H1 (cell line): ENCODE measurements at regions not wholly inside any gene's neighbourhood (a gene's known extent, or its start where the extent isn't known, plus 50 kb on each side); places are given as distances from the start of the nearest gene placed in this dataset.

Source experiments
- CTCF ChIA-PET: fragments of 300-600 bp; sonication (Branson Sonifier 250); formaldehyde crosslinking; loops from one replicate; lab custom pipeline; 2021; ENCODE audit not compliant: partially characterized antibody; lab: Charles Lee
- POLR2A ChIA-PET: fragments of 300-600 bp; sonication (Branson Sonifier 250); formaldehyde crosslinking; loops from one replicate; lab custom pipeline; 2021; ENCODE audit warnings: inconsistent platforms; ENCODE audit not compliant: partially characterized antibody; lab: Charles Lee
- DNase-seq, 2 experiments: peaks; one replicate each; pipeline versions ENCODE4 v3.0.0 to v3.0.0-alpha.2; 2010 to 2022; ENCODE audit warnings: low spot score in 2 of 2, low read depth in 1 of 2, mixed read lengths in 1 of 2
- FAIRE-seq: peaks from 2 replicates; lab custom pipeline; 2011; peaks lifted over from hg19 to GRCh38; lab: Jason Lieb, UNC
- H2AFZ ChIP-seq: 2 replicates; pipeline ENCODE4 v1.8.1; 2012; ENCODE audit warnings: low read length, inconsistent platforms
- H2AK5ac ChIP-seq: 2 replicates; pipeline ENCODE4 v1.6.1; 2013; ENCODE audit warnings: low read depth, low read length
- H2BK120ac ChIP-seq: replicated peaks from 2 replicates; pipeline ENCODE3; 2013; ENCODE audit warnings: low read depth, low read length, inconsistent platforms
- H2BK12ac ChIP-seq: 2 replicates; pipeline ENCODE4 v1.6.1; 2013; ENCODE audit warnings: low read depth, low read length
- H2BK15ac ChIP-seq: 2 replicates; pipeline ENCODE4 v1.6.1; 2013; ENCODE audit warnings: low read length
- H2BK20ac ChIP-seq: 2 replicates; pipeline ENCODE4 v1.6.1; 2013; ENCODE audit warnings: low read length
- H2BK5ac ChIP-seq: 2 replicates; pipeline ENCODE4 v1.6.1; 2013; ENCODE audit warnings: low read depth, low read length
- H3K14ac ChIP-seq: 2 replicates; pipeline ENCODE4 v1.6.1; 2013; ENCODE audit warnings: inconsistent platforms; ENCODE audit not compliant: insufficient read length
- H3K18ac ChIP-seq: 2 replicates; pipeline ENCODE4 v1.6.1; 2013; ENCODE audit warnings: low read length; ENCODE audit errors: extremely low read depth
- H3K23ac ChIP-seq: 2 replicates; pipeline ENCODE4 v1.6.1; 2013; ENCODE audit warnings: inconsistent platforms; ENCODE audit not compliant: insufficient read length
- H3K23me2 ChIP-seq: 2 replicates; pipeline ENCODE4 v1.6.1; 2013; ENCODE audit warnings: low read depth, low read length
- H3K27ac ChIP-seq: 2 replicates; pipeline ENCODE4 v1.6.1; 2011; ENCODE audit warnings: low read depth, low read length, inconsistent platforms
- H3K27me3 ChIP-seq, 4 experiments: replicated peaks in 1 of 4; 1 replicate in 1 of 4; 2 replicates in 3 of 4; pipeline versions ENCODE4 v1.6.1 to v1.8.1; 2011 to 2013; ENCODE audit warnings: low read length in 3 of 4, mild to moderate bottlenecking in 3 of 4, inconsistent platforms in 2 of 4, mixed read lengths in 2 of 4, moderate library complexity in 1 of 4; ENCODE audit not compliant: control insufficient read depth in 3 of 4, insufficient read depth in 3 of 4; ENCODE audit errors: extremely low read depth in 1 of 4
- H3K36me3 ChIP-seq, 4 experiments: 2 replicates each; pipeline versions ENCODE4 v1.6.1 to v1.8.1; 2011 to 2013; ENCODE audit warnings: mild to moderate bottlenecking in 4 of 4, low read length in 3 of 4, moderate library complexity in 2 of 4, control low read depth in 1 of 4, inconsistent platforms in 1 of 4; ENCODE audit not compliant: insufficient read depth in 4 of 4, control insufficient read depth in 2 of 4
- H3K4ac ChIP-seq: replicated peaks from 2 replicates; pipeline ENCODE3; 2013; ENCODE audit warnings: low read length, low read depth, mixed read lengths, inconsistent platforms; ENCODE audit not compliant: insufficient read length
- H3K4me1 ChIP-seq, 4 experiments: replicated peaks in 1 of 4; 1 replicate in 1 of 4; 2 replicates in 3 of 4; pipeline versions ENCODE4 v1.6.1 to v1.8.1; 2011 to 2013; ENCODE audit warnings: low read length in 3 of 4, inconsistent platforms in 2 of 4, mixed read lengths in 1 of 4; ENCODE audit not compliant: insufficient read depth in 4 of 4, control insufficient read depth in 3 of 4
- H3K4me2 ChIP-seq, 2 experiments: 2 replicates each; pipeline versions ENCODE4 v1.6.1 to v1.8.1; 2011 to 2013; ENCODE audit warnings: low read depth in 2 of 2, low read length in 2 of 2, control low read depth in 1 of 2, inconsistent platforms in 1 of 2, mild to moderate bottlenecking in 1 of 2; ENCODE audit not compliant: insufficient read depth in 1 of 2
- H3K4me3 ChIP-seq, 4 experiments: fragments of 200-600, 300-600 bp in 1 of 4; sonication (generic), shearing (Covaris generic), sonication (Bioruptor Twin) in 1 of 4; 2 replicates each; pipeline versions ENCODE4 v1.5.1 to v1.8.1; 2011 to 2016; ENCODE audit warnings: low read length in 4 of 4, low read depth in 3 of 4, control low read depth in 2 of 4, inconsistent platforms in 2 of 4, mild to moderate bottlenecking in 2 of 4, mixed read lengths in 1 of 4, moderate library complexity in 1 of 4; ENCODE audit not compliant: insufficient read depth in 2 of 4; ENCODE audit errors: extremely low read depth in 1 of 4
- H3K56ac ChIP-seq: replicated peaks from 2 replicates; pipeline ENCODE3; 2013; ENCODE audit warnings: low read depth, mild to moderate bottlenecking, mixed read lengths, low read length, inconsistent platforms; ENCODE audit not compliant: insufficient read length
- H3K79me1 ChIP-seq: 2 replicates; pipeline ENCODE4 v1.6.1; 2013; ENCODE audit warnings: low read depth, low read length, control low read depth
- H3K79me2 ChIP-seq, 2 experiments: 2 replicates each; pipeline versions ENCODE4 v1.6.1 to v1.8.1; 2012 to 2013; ENCODE audit warnings: low read length in 2 of 2, mild to moderate bottlenecking in 2 of 2, inconsistent platforms in 1 of 2; ENCODE audit not compliant: insufficient read depth in 2 of 2, control insufficient read depth in 1 of 2
- H3K9ac ChIP-seq, 4 experiments: replicated peaks in 1 of 4; 1 replicate in 1 of 4; 2 replicates in 3 of 4; pipeline versions ENCODE4 v1.6.1 to v1.8.1; 2011 to 2013; ENCODE audit warnings: low read depth in 3 of 4, low read length in 3 of 4, control low read depth in 2 of 4, mild to moderate bottlenecking in 2 of 4, moderate library complexity in 2 of 4, inconsistent platforms in 1 of 4; ENCODE audit errors: extremely low read depth in 1 of 4
- H3K9me3 ChIP-seq, 2 experiments: 2 replicates each; pipeline versions ENCODE4 v1.6.1 to v1.8.1; 2012 to 2013; ENCODE audit warnings: mild to moderate bottlenecking in 2 of 2, moderate library complexity in 2 of 2, control low read depth in 1 of 2, inconsistent platforms in 1 of 2, low read depth in 1 of 2, low read length in 1 of 2, mixed read lengths in 1 of 2; ENCODE audit not compliant: insufficient read depth in 2 of 2
- H4K20me1 ChIP-seq, 2 experiments: replicated peaks in 1 of 2; 2 replicates each; pipeline versions ENCODE3 to v1.8.1; 2011 to 2013; ENCODE audit warnings: inconsistent platforms in 2 of 2, low read length in 2 of 2, mild to moderate bottlenecking in 1 of 2; ENCODE audit not compliant: insufficient read depth in 2 of 2, control insufficient read depth in 1 of 2
- H4K5ac ChIP-seq: 2 replicates; pipeline ENCODE4 v1.6.1; 2013; ENCODE audit warnings: low read length, low read depth, mixed read lengths, inconsistent platforms; ENCODE audit not compliant: insufficient read length
- H4K8ac ChIP-seq: 2 replicates; pipeline ENCODE4 v1.8.0; 2013; ENCODE audit warnings: mild to moderate bottlenecking, moderate library complexity, low read length, inconsistent platforms; ENCODE audit not compliant: insufficient read depth; ENCODE audit errors: extremely low read depth
- H4K91ac ChIP-seq: replicated peaks from 2 replicates; pipeline ENCODE3; 2013; ENCODE audit warnings: low read length, mixed read lengths, inconsistent platforms; ENCODE audit not compliant: insufficient read length
- ATF2 ChIP-seq: IDR thresholded peaks from 2 replicates; pipeline ENCODE4 v1.6.1; 2012; ENCODE audit warnings: low read length, inconsistent platforms
- ATF3 ChIP-seq: IDR thresholded peaks from 2 replicates; pipeline ENCODE4 v1.6.1; 2011; ENCODE audit warnings: low read depth, mild to moderate bottlenecking, low read length; ENCODE audit not compliant: insufficient read depth
- GABPA ChIP-seq: IDR thresholded peaks from 2 replicates; pipeline ENCODE4 v1.6.1; 2011; ENCODE audit warnings: mild to moderate bottlenecking, low read length, moderate library complexity, borderline replicate concordance; ENCODE audit not compliant: insufficient read depth
- HDAC6 ChIP-seq: IDR thresholded peaks from one replicate; pipeline ENCODE4 v1.7.1; 2012; ENCODE audit warnings: low read depth, mild to moderate bottlenecking, inconsistent platforms, low read length, moderate library complexity
- JUN ChIP-seq: IDR thresholded peaks from 2 replicates; pipeline ENCODE4 v1.6.1; 2011; ENCODE audit warnings: low read depth, mild to moderate bottlenecking, improper control_type of control experiment, low read length
- NANOG ChIP-seq: IDR thresholded peaks from 2 replicates; pipeline ENCODE4 v1.6.1; 2011; ENCODE audit warnings: low read length, low read depth, mild to moderate bottlenecking, inconsistent platforms; ENCODE audit not compliant: insufficient read depth, poor library complexity, severe bottlenecking
- POLR2A ChIP-seq, 2 experiments: IDR thresholded peaks; 1 replicate in 1 of 2; 2 replicates in 1 of 2; pipeline ENCODE4 v1.6.1; 2011; ENCODE audit warnings: low read depth in 2 of 2, low read length in 2 of 2, mild to moderate bottlenecking in 2 of 2; ENCODE audit errors: control extremely low read depth in 1 of 2
- SP1 ChIP-seq: IDR thresholded peaks from 2 replicates; pipeline ENCODE4 v1.6.1; 2011; ENCODE audit warnings: low read depth, low read length
- WGBS, 2 experiments: shearing (Covaris generic) in 1 of 2; methylation state at CpG; one replicate each; pipeline versions ENCODE4 v1.1.6 to v1.1.7; 2013 to 2015; ENCODE audit warnings: low lambda C conversion rate in 2 of 2, mixed read lengths in 2 of 2, inconsistent platforms in 1 of 2, low coverage in 1 of 2, missing lambda C conversion rate in 1 of 2; ENCODE audit not compliant: insufficient replicate concordance in 2 of 2, insufficient coverage in 1 of 2, insufficient read length in 1 of 2; ENCODE audit errors: extremely low coverage in 1 of 2, missing lambda C conversion rate in 1 of 2; 5-methylcytosine and 5-hydroxymethylcytosine counted together
- TF ChIP-seq, protein P1 (sequence below): IDR thresholded peaks from 2 replicates; pipeline ENCODE4 v1.6.1; 2012; ENCODE audit warnings: inconsistent platforms

DNA sequence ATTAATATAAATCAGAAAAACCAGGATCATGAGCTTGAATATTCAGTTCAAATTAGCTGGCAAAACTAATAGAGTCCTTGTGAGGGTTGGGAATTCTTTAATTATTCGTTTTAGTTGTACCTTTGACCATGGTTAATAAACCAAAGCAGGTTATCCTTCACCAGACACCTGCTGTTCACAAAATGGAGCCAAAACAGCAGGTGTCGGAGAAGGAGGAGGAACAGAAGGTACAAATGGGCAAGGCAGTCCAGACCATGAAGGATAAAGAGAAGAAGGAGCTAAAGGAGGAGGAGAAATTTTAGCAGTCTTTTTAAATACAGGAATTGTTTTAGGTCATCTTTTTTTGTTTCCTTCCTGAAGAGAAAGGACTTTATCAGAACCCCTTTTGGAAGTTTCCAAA is 106.1 kb downstream of the NHLRC3 start:
- Histone ChIP-seq H3K4ac (no peak overlapping the region), H3K4me1 (peaks cover 0 to 4% (median 0%) of the 10 kb centered on the region in 4 experiments; a peak in 2 of 7 replicates), H2BK12ac (no peak overlapping the region), H3K27me3 (no peaks in the 10 kb centered on the region; a peak in 1 of 7 replicates), H3K79me2 (no peaks in the 10 kb centered on the region), H4K20me1 (no peaks in the 10 kb centered on the region), H2BK20ac (no peak overlapping the region), H3K9me3 (no peaks in the 10 kb centered on the region), H2AFZ (no peak overlapping the region), H3K9ac (no peak overlapping the region; a peak in 1 of 7 replicates), H2BK120ac (no peak overlapping the region), H4K8ac (no peak overlapping the region), H3K18ac (no peak overlapping the region), H3K4me3 (no peak overlapping the region), H2BK15ac (no peak overlapping the region), H3K27ac (no peak overlapping the region), H2AK5ac (no peak overlapping the region), H3K79me1 (no peaks in the 10 kb centered on the region), H3K4me2 (no peak overlapping the region), H4K5ac (no peak overlapping the region), H3K23ac (no peak overlapping the region), H4K91ac (no peak overlapping the region), H3K56ac (no peak overlapping the region), H3K14ac (no peak overlapping the region), H3K36me3 (no peaks in the 10 kb centered on the region), H3K23me2 (no peaks in the 10 kb centered on the region), H2BK5ac (no peak overlapping the region)
- DNase-seq (no peak), FAIRE-seq (no peak)
- ChIA-PET POLR2A (no interaction called here), CTCF (interaction anchor here (0.7 to 4.4 kb wide), 34 partner anchors 10 to 750 kb away, joined by 3 to 50 read pairs (median 4); no protein-coding TSS in a partner anchor)
- 70% methylated on average over 2 of the region's 2 CpGs; no CpG with 5 or more reads in 1 of the 2 experiments for WGBS, 2 experiments
- TF ChIP-seq POLR2A (IDR thresholded peaks at IDR 0.05; ENCODE audit: control extremely low read depth in 1 of 2, low read depth in 2 of 2, low read length in 2 of 2) (no peak), GABPA (no peak), ATF2 (no peak), NANOG (no peak), JUN (no peak), SP1 (no peak), HDAC6 (no peak), ATF3 (no peak)
- TF ChIP-seq, protein P1, sequence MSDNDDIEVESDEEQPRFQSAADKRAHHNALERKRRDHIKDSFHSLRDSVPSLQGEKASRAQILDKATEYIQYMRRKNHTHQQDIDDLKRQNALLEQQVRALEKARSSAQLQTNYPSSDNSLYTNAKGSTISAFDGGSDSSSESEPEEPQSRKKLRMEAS = no peak
